ENCODE measurements at regions not wholly inside any gene's neighbourhood (a gene's known extent, or its start where the extent isn't known, plus 50 kb on each side); places are given as distances from the start of the nearest gene placed in this dataset.
"Not testable (repeated sequence)": the region's sequence is repeated elsewhere in the genome, so short reads cannot be mapped to it uniquely, and the experiment has no call there.

DNA sequence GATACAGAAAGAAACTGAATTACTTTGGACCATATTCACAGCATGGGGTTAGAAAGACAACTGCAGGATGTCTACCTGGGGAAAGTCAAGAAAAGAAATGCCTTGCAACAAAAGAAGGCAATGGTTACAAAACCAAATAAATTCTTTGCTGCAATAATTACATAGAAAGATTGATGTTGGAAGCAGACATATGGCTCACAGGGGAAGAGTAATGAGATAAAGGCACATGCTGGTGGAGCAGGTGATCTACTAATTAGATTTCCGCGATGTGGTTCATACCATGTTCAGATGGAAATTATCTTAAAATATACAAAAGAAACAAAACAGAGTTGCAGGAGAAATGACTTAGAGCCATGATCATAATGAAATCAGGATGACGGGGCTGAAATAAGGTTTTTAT is 718.8 kb upstream of the PKDCC start:
- DNase-seq = no peak

DNA sequence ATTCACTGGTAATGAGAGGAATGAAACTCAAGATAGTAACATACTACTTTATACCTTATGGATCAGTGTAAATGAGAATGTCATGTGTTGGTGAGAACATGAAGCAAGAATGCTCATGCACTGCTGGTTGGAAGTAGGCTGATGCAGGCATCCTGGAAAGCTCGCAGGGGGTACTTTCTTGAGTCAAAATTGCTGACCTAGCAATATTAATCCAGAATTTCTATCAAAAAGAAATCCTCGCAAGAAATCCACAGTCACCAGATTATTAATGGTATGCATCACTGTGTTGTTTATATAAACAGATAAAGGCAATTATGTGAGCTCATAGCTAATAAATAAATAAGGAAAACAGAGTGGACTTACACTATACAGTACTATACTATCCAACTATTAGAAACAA is 713.7 kb upstream of the PKDCC start:
- DNase-seq = no peak

DNA sequence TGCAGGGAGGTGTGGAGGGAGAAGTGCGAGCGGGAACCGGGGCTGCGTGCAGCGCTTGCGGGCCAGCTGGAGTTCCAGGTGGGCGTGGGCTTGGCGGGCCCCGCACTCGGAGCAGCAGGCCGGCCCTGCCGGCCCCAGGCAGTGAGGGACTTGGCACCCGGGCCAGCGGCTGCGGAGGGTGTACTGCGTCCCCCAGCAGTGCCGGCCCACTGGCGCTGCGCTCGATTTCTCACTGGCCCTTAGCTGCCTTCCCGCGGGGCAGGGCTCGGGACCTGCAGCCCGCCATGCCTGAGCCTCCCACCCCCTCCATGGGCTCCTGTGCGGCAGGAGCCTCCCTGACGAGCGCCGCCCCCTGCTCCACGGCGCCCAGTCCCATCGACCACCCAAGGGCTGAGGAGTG is 712.2 kb upstream of the PKDCC start:
- DNase-seq = not testable (repeated sequence)

DNA sequence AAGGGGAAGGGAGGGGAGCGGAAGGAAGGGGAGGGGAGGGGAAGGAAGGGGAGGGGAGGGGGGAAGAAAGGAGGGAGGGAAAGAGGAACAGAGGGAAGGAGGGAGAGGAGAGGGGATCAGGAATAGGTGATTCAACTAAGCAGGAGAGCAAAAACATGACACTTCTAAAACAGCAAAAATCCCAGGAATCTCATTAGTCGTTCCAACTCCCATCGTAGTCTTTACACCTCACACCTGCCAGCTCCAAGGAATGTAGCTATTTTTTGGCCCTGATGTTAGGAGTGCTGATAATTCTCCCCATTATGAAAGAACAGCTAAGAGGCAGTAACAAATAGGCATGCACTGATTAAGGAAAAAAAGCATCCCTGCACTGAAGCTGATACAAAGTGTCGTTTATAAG is 709.9 kb upstream of the PKDCC start:
- no peak for DNase-seq

DNA sequence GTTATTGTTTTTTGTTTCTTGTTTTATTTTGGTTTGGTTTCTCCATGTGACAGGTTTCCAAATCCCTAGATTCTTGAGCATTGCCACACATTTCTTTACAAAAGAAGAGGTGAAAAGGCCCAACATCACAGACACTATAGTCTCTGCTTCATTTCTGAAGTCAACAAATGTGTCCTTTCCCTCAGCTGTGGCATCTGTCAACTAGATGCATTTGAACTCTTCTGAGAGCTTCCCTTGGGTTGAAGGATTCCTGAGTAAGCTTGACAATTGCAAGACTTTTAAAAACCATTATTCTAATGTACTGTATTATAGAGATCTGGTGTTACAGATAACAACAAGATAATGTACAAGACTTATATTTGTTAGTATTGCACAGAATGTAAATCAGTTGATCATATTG is 703.3 kb upstream of the PKDCC start:
- DNase-seq = no peak

DNA sequence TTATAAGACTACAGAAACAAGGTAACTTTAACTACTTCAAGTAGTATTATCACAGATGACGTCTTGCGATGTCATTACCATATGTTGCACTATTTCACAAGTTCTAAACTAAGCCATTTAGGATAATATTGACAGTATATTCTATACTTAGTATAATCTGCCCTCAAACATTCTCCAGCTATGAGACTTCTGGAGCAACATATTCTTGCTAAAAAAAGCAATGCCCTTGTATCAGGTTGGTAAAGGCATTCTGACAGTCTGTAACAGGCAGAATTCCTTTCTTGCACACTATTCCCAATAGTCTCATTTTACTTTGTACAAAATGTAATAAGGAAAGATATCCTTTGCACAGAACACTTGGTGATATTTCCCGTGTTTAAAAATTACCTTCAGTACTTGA is 694.8 kb upstream of the PKDCC start:
- no peak for DNase-seq

DNA sequence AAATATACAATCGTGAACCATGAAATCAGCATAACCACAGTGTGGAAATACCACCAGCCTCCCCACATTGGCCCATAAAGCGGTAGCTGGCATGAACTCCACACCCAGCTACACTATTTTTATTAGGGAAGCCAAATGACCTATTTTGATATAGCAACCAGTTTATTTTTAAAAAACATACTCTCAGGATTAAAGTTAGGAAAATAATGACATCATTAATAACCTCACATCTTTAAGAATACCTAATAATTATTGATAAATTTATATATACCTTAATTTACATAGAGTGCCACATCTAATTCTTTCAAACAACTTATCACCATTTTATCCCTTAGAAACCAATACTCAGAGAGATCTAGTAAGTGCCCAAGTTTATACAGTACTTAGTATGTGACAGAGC is 692.0 kb upstream of the PKDCC start:
- DNase-seq = no peak

DNA sequence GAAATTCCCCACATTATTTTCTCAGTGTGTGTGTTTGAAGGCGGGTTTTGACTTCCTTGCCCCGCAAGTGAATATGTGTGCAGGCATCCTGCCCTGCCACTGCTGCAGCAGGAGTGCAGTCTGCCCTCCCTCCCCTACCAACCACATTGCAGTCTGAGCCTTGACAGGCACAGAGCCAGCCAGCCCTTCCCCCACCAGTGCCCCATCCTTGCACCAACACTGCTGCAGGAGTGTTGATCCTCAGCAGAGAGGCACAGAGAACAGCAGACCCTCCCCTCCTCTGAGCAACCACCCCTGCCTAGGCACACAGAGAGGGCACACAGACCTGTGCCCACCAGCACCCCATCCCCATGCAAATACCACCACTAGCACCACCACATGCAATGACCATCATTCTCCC is 683.0 kb upstream of the PKDCC start:
- no peak for DNase-seq

DNA sequence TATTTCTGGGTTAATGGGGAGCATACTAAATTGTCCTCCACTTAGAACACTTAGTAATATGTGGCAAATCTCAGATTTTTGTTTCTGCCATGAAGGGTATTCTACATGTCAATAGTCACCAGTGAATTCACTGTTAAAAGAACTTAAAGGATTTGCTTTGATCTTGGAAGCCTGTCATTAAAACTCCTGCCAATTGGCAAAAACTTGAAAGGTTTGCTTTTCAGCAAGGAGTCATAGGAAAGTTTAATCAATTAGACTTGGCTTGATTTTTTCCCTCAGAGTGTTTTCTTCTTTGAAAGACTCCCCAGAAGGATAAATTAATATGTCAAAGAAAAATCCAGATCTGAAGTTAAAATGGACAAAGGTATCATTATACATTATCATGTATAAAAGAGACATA is 671.9 kb upstream of the PKDCC start:
- DNase-seq = no peak

DNA sequence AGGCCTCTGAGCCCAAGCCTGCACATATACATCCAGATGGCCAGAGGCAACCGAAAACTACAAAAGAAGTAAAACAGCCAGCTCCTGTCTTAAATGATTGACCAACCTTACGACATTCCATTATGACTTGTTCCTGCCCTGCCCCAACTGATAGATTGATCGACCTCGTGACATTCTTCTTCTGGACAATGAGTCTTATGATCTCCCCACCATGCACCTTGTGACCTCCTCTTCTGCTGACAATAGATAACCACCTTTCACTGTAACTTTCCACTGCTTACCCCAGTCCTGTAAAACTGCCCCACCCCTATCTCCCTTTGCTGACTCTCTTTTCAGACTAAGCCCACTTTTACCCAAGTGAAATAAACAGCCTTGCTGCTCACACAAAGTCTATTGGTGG is 670.0 kb upstream of the PKDCC start:
- DNase-seq = no peak

DNA sequence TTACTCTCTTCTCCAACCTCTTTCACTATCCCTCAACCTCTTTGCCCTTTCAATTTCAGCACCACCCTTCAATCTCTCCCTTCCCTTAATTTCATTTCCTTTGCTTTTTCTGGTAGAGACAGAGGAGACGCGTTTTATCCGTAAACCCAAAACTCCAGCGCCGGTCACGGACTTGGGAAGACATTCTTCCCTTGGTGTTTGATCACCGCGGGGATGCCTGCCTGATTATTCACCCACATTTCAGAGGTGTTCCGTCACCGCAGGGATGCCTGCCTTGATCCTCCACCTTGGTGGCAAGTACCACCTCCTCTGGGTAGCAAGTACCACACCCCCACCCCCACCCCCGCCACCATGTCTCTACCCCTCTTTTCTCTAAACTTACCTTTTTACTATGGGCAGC is 669.4 kb upstream of the PKDCC start:
- DNase-seq = no peak

DNA sequence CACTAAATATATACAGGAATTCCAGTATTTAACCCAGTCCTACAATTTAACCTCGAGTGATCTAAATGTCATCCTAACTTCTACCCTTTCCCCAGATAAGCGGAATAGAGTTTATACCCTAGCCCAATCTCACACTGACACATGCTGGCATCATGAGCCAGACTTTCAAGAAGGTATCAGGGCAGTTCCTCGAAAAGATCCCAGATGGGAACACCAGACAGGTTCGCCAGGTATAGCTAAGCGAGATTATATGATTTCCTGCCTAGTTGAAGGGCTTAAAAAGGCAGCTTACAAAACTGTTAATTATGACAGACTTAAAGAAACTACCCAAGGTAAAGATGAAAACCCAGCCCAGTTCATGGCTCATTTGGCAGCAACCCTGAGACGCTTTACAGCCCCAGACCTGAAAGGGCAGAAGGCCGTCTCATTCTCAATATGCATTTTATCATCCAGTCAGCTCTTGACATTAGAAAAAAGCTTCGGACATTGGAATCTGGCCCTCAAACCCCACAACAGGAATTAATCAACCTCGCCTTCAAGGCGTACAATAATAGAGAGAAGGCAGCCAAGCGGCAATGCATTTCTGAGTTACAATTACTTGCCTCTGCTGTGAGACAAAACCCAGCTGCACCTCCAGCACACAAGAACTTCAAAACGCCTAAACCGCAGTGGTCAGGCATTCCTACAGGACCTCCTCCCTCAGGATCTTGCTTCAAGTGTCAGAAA is 668.2 kb upstream of the PKDCC start:
- DNase-seq = no peak

DNA sequence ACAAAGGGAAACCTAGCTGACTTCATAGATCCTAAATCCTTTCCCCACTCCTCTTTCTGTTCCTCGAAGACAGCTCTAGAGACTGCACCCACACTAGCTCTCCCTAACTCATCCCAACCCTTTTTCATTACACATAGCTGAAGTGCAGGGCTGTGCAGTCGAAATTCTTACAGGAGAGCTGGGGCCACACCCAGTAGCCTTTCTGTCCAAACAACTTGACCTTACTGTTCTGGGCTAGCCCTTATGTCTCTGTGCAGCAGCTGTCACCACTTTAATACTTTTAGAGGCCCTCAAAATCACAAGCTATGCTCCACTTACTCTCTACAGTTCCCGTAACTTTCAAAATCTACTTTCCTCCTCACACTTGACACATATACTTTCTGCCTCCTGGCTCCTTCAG is 666.1 kb upstream of the PKDCC start:
- no peak for DNase-seq

DNA sequence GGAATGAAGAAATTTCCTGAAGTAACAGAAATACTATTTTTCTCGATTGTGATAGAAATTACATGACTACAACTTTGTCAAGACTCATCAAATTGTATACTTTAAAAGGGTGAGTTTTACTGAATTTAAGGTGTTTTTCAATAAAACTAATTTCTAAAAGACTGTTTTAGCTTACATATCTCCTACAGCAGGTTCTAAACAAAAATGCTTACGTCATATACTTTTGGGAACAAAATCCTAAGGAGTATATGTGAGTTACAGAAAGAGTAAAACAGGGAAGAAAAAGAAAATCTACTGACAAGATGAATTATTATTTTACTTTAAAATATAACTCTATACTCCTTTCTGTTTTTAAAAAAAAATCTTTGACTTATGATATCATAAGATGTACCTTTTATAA is 660.3 kb upstream of the PKDCC start:
- DNase-seq = no peak

DNA sequence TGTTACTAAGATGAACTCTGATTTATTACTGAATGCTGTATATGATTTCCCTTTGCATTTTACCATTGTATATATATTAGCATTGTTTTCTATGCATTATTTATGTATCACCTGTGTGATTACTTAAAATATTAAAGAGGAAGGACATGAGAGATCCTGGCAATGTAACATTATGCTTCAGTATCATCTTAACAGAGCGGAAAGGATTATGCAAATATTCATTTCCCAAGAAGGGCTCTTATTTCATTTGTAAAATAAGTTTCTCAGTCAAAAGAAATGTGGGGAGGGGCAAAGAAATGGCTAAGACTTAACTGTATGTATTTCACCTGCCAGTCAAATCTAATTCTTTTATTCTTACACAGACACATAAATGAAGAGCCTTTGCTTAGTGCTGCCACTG is 654.2 kb upstream of the PKDCC start:
- no peak for DNase-seq

DNA sequence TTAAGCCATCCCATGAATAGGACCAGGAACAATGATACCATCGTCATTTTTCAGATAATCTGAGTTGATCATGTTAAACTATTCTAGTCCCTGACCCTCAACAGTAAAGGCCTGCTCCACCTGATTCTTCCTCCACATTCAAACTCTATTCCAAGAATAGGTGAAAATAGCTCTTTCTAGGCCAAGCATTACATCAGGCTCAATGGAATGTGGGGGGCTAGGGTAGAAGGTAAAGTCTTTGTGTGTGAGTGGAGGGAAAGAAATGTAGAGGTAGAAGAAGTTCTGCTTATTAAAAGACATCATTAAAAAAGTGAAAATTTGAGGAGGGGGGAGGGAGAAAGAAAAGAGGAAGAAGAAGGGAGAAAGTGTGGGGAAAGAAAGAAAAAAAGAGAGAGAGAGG is 653.3 kb upstream of the PKDCC start:
- no peak for DNase-seq

DNA sequence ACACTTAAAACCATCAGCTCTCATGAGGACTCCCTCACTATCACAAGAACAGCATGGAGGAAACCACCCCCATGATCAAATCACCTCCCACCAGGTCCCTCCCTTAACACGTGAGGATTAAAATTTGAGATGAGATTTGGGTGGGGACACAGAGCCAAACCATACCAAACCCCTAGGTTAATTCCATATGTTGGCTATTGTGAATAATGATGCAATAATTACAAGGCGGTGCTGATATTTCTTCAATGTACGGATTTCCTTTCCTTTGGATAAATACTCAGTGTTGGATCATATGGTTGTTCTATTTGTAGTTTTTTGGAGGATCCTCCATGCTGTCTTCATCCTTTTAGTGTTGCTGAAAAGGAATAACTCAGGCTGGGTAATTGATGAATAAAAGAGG is 652.1 kb upstream of the PKDCC start:
- DNase-seq = no peak

DNA sequence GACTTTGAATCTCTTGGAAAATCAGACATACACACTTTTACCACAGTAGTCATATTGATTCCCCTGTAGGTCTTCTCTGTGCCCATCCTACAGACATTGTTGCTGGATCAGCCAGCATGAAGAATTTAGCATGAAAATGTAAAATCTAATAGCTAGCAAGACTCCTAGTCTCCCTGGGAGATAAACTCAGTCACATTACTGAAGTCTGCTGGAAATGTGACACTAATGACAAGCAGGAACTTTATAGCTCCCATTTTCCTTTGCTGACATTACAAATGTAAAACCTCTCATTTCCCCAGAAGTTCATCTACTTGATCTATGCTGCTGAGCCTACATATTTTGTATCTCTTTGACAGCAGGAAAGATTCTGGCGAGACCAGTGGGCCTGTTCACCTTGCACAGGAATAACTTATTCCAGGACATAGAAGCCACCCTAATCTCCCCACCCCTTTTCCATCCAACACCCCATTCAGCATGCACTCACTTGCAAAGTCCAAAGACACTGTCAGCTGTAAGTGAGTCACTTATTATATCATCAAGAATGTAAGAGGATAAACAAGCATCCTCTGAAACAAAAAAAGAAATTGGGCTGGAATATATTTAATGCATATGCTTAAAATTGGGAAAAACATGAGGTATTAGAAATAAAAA is 648.3 kb upstream of the PKDCC start:
- no peak for DNase-seq

DNA sequence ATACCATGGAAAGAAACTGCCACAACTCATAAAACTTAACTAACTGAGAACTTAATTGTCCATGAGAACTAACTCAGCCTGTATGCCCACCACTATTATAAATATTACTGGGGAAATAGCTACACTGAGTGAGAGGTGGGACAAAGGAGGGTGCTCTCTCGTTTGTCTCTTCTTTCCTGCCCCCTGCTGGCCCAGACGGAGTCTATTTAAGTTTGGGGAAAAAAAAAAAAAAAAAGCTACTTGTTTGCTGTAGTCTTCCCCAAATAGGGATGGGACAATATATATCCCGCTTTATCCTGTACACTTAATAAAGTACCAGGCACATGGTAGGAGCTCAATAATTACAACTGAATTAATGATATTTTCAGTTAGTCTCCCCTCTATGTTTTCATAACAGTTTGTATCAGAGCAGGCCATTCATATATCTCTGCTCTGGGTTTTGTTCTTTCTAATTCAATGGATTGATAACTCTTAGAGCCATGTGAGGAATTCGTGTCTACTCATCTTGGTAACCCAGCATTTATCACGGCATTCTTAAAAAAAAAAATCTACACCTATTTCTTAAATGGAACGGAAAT is 647.6 kb upstream of the PKDCC start:
- no peak for DNase-seq

DNA sequence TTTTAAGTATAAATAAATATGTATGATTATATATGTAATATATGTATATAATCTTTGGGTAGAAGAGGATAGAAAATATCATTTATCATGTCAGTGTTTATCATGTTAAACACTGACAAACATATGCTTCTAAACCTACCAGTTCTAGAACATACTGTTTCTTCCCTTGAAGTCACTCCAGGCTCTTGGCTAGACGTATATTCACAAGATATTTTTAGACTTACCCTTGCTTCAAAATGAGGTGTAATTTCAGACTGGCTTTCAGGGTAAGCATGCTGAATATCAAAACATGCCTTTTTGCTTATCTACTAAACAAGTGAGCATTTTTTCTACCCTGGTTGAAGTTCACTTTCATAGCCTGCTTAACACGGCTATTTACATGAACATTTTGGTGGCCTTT is 642.4 kb upstream of the PKDCC start:
- DNase-seq = no peak

DNA sequence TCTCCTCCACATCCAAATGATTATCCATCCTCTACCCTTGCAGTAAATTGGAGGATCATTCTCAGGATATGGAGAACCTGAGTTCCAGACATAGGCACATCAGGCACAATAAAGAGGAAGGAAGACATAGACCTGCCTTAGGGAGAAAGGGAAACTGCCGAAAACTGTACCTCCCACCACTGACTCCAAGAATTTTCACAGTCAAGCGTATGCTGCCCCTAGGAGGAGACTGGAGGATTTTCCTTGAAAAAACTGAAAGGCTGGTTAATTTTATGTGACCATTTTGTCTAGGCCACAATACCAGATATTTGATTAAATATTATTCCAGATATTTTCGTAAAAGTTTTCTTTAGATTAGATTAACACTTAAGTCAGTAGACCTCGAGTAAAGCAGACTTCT is 638.5 kb upstream of the PKDCC start:
- no peak for DNase-seq

DNA sequence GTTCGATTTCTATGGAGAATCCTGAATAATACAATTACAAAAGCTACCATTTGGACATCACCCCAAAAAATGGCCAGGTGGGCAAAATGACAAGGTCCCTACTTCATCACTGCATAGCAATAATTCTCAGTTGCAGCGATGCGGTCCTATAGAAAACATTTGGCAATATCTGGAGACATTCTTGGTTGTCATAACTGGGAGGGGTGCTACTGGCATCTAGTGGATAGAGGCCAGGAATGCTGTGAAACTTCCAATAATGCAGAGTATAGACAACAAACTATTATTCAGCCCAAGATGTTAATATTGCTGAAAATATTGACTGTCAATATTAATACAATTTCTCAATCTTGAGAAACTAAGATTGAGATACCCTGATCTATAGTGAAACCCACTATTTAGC is 637.8 kb upstream of the PKDCC start:
- DNase-seq = no peak

DNA sequence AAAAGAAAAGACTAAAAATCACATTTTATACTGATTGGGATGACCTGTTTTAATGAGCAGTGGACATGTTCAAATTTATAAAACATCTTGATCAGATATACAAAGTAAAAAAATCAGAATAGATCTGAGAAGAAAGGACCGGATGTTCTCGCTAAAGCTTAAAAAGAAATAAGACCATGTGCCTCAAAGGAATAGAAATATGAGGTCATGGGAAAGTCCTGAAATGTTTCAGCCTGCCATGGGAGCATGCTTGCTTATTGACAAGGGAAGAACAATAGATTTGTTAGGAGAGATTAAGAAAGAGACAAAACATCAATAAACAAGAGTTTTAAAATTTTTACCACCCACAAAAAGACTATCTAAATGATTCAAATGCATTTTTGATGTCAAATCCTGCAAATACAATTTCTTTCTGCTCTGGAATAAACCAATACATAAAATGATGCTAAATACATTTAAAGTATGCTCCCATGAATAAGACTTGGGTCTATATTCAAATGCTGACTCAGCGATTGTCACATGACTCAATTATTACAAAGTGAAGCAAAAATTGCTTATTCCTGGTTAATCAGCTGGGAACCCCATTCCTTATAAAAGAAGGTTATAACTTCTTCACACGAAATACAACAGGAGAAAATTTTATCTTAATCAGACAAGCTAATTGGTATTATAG is 633.9 kb upstream of the PKDCC start:
- DNase-seq = no peak

All from DMS153 (cell line).